Hepatocyte (in vitro differentiated cells): ENCODE measurements at regions not wholly inside any gene's neighbourhood (a gene's known extent, or its start where the extent isn't known, plus 50 kb on each side); places are given as distances from the start of the nearest gene placed in this dataset.
A peak's percentile ranks its signal among the peaks of the same experiment; 100 is the strongest.

Experiments used
- DNase-seq: peaks from one replicate; pipeline ENCODE4 v3.0.0-alpha.2; 2016; ENCODE audit warnings: low spot score
- H2AFZ ChIP-seq: fragments of 200-600 bp; sonication (generic); 2 replicates; pipeline ENCODE4 v1.6.0; 2016; ENCODE audit warnings: antibody characterized with exemption, mild to moderate bottlenecking
- H3K27ac ChIP-seq: fragments of 200-600 bp; sonication (generic); 2 replicates; pipeline ENCODE4 v1.5.1; 2016; ENCODE audit warnings: mild to moderate bottlenecking
- H3K27me3 ChIP-seq: fragments of 200-600 bp; sonication (generic); 2 replicates; pipeline ENCODE4 v1.6.1; 2016
- H3K36me3 ChIP-seq: fragments of 200-600 bp; sonication (generic); replicated peaks from 2 replicates; pipeline ENCODE4 v1.5.1; 2016; ENCODE audit warnings: low read depth; ENCODE audit not compliant: insufficient read depth
- H3K4me1 ChIP-seq: fragments of 200-600 bp; sonication (generic); 2 replicates; pipeline ENCODE4 v1.5.1; 2016; ENCODE audit warnings: mild to moderate bottlenecking, moderate library complexity; ENCODE audit not compliant: insufficient read depth
- H3K4me2 ChIP-seq: fragments of 200-600 bp; sonication (generic); 2 replicates; pipeline ENCODE4 v1.6.0; 2016
- H3K4me3 ChIP-seq: fragments of 200-600 bp; sonication (generic); 2 replicates; pipeline ENCODE4 v1.5.1; 2016; ENCODE audit warnings: mild to moderate bottlenecking
- H3K79me2 ChIP-seq: fragments of 200-600 bp; sonication (generic); 2 replicates; pipeline ENCODE4 v1.6.0; 2017; ENCODE audit warnings: mild to moderate bottlenecking
- H3K9me2 ChIP-seq: fragments of 200-600 bp; sonication (generic); replicated peaks from 2 replicates; pipeline ENCODE4 v1.6.0; 2017; ENCODE audit warnings: mild to moderate bottlenecking; ENCODE audit not compliant: insufficient read depth
- H3K9me3 ChIP-seq: fragments of 200-600 bp; sonication (generic); 2 replicates; pipeline ENCODE4 v1.5.1; 2016; ENCODE audit warnings: low read depth, mild to moderate bottlenecking
- H4K20me1 ChIP-seq: fragments of 200-600 bp; sonication (generic); 2 replicates; pipeline ENCODE4 v1.6.0; 2016; ENCODE audit warnings: mild to moderate bottlenecking; ENCODE audit not compliant: insufficient read depth, poor library complexity, severe bottlenecking
- EZH2 ChIP-seq: fragments of 200-600 bp; sonication (generic); IDR thresholded peaks from 2 replicates; pipeline ENCODE4 v1.6.1; 2016; ENCODE audit warnings: antibody characterized with exemption, mild to moderate bottlenecking, borderline replicate concordance
- EZH2phosphoT487 ChIP-seq: fragments of 200-600 bp; sonication (generic); IDR thresholded peaks from one replicate; pipeline ENCODE4 v1.6.1; 2018; ENCODE audit warnings: antibody characterized with exemption, mild to moderate bottlenecking, low read depth, moderate library complexity; ENCODE audit not compliant: unreplicated experiment, severe bottlenecking
- WGBS: methylation state at CpG from one replicate; pipeline ENCODE4 v1.1.6; 2016; ENCODE audit warnings: low lambda C conversion rate; ENCODE audit errors: missing lambda C conversion rate; 5-methylcytosine and 5-hydroxymethylcytosine counted together
- TF ChIP-seq, protein P1 (sequence below): fragments of 200-600 bp; sonication (generic); IDR thresholded peaks from 2 replicates; pipeline ENCODE4 v1.5.1; 2016; ENCODE audit warnings: antibody characterized with exemption, mild to moderate bottlenecking; ENCODE audit not compliant: poor library complexity

DNA sequence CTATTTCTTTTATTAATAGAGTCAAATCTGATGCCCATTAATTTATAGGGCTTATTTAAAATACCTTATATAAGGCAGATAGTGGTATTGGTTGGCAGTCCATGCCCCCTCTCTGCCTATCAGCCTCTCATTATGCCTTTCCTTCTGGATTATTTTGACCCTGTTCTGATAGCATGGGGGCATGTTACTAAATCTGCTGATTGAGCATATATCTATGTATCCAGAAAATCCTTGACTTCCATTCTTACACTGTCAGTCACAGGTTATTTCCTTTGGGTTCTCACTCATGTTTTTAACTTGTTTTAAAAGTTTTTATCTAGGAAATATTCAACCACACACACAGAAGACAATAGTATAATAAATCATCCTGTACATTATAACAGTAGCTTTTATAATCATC is 1184.9 kb downstream of the HACE1 start:
- Histone ChIP-seq H3K79me2 (no peaks in the 10 kb centered on the region), H3K9me2 (no peaks in the 10 kb centered on the region), H4K20me1 (no peaks in the 10 kb centered on the region), H3K4me3 (no peak overlapping the region), H3K27me3 (no peaks in the 10 kb centered on the region), H2AFZ (no peak overlapping the region), H3K27ac (no peak overlapping the region), H3K4me1 (no peaks in the 10 kb centered on the region), H3K36me3 (no peaks in the 10 kb centered on the region), H3K4me2 (no peak overlapping the region), H3K9me3 (no peaks in the 10 kb centered on the region)
- DNase-seq = no peak
- TF ChIP-seq EZH2phosphoT487 = no peak
- no peak for TF ChIP-seq EZH2
- TF ChIP-seq, protein P1, sequence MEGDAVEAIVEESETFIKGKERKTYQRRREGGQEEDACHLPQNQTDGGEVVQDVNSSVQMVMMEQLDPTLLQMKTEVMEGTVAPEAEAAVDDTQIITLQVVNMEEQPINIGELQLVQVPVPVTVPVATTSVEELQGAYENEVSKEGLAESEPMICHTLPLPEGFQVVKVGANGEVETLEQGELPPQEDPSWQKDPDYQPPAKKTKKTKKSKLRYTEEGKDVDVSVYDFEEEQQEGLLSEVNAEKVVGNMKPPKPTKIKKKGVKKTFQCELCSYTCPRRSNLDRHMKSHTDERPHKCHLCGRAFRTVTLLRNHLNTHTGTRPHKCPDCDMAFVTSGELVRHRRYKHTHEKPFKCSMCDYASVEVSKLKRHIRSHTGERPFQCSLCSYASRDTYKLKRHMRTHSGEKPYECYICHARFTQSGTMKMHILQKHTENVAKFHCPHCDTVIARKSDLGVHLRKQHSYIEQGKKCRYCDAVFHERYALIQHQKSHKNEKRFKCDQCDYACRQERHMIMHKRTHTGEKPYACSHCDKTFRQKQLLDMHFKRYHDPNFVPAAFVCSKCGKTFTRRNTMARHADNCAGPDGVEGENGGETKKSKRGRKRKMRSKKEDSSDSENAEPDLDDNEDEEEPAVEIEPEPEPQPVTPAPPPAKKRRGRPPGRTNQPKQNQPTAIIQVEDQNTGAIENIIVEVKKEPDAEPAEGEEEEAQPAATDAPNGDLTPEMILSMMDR = no peak

GRCh38 chr6:103672169-103672568 is 1187.5 kb downstream of the HACE1 start:
- WGBS = 88% methylated on average over 1 of the region's 1 CpG
- no peaks in the 10 kb centered on the region for H3K9me2 ChIP-seq
- H3K4me1 ChIP-seq = no peaks in the 10 kb centered on the region
- H3K27me3 ChIP-seq = no peaks in the 10 kb centered on the region
- TF ChIP-seq EZH2phosphoT487 = no peak
- TF ChIP-seq, protein P1 = peak; percentile 38
- TF ChIP-seq EZH2 = no peak
- H2AFZ ChIP-seq = no peak overlapping the region
- H3K9me3 ChIP-seq = no peaks in the 10 kb centered on the region
- no peaks in the 10 kb centered on the region for H3K36me3 ChIP-seq
- no peak overlapping the region for H3K27ac ChIP-seq
- DNase-seq = peak; percentile 10
- H3K4me3 ChIP-seq = no peak overlapping the region
- no peaks in the 10 kb centered on the region for H4K20me1 ChIP-seq
- H3K4me2 ChIP-seq = no peak overlapping the region
- no peaks in the 10 kb centered on the region for H3K79me2 ChIP-seq

- Histone ChIP-seq H3K36me3 (no peaks in the 10 kb centered on the region), H2AFZ (no peak overlapping the region), H3K4me1 (no peaks in the 10 kb centered on the region), H3K9me3 (no peaks in the 10 kb centered on the region), H3K27ac (no peak overlapping the region), H3K4me3 (no peak overlapping the region), H3K79me2 (no peaks in the 10 kb centered on the region), H3K4me2 (no peak overlapping the region), H3K27me3 (no peaks in the 10 kb centered on the region), H4K20me1 (no peaks in the 10 kb centered on the region), H3K9me2 (no peaks in the 10 kb centered on the region)
- 90% methylated on average over 1 of the region's 1 CpG for WGBS
- TF ChIP-seq EZH2phosphoT487 (no peak), EZH2 (no peak)
- TF ChIP-seq, protein P1 = no peak
- no peak for DNase-seq
Observed at GRCh38 chr6:103629613-103630012, 1230.1 kb downstream of the HACE1 start.

DNA sequence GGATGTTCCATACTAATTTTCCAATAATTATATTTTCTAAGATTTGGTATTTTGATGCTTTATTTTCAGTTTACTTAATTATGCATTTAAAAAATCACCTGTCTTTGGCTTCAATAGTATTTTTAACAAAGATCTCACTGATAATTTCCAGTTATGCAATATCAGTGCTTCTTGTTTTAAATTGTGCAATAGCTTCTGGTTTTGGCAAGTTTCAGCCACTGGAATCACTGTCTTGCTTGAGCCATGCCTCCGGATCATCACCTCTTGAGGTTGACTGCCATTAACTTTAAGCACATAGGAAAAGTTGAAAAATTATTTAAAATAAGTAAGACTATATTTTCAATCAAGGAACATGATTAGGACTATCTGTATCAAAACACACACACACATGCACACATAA is 1242.1 kb downstream of the HACE1 start:
- no peak overlapping the region for H3K27ac ChIP-seq
- H3K4me1 ChIP-seq = no peaks in the 10 kb centered on the region
- TF ChIP-seq EZH2phosphoT487 = no peak
- no peak overlapping the region for H3K4me2 ChIP-seq
- no peak overlapping the region for H3K4me3 ChIP-seq
- H3K36me3 ChIP-seq = no peaks in the 10 kb centered on the region
- H3K79me2 ChIP-seq = no peaks in the 10 kb centered on the region
- H4K20me1 ChIP-seq = no peaks in the 10 kb centered on the region
- DNase-seq = no peak
- H2AFZ ChIP-seq = no peak overlapping the region
- no peaks in the 10 kb centered on the region for H3K9me3 ChIP-seq
- no peaks in the 10 kb centered on the region for H3K9me2 ChIP-seq
- no peaks in the 10 kb centered on the region for H3K27me3 ChIP-seq
- 100% methylated on average over 1 of the region's 1 CpG for WGBS
